ENCODE measurements at regions not wholly inside any gene's neighbourhood (a gene's known extent, or its start where the extent isn't known, plus 50 kb on each side); places are given as distances from the start of the nearest gene placed in this dataset.

DNA sequence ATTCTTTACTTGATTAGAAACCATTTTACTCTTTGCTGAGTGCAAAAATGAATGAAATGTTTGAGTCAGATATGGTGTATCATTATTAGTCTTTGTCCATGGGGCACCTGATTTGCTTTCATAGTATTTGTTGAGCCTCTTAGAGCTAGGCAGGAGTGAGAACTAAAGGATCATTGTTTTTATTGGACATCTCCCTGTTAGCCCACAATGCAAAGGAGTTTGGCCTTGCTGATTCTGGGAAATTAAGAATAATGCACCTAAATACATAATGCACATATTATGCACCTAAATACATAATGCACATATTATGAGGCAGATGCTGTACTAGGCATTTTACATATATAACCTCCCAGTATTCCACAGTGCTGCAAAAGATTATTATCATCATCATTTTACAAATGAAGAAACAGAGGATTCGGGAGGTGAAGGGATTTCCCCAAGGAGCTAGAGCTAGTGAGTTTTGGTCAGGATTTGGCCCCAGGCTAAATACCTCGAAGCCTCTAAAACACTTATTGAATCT is 113.0 kb upstream of the LIFR start:
- DNase-seq (ENCODE audit: insufficient read length, low spot score) (no peak), FAIRE-seq (no peak)
- TF ChIP-seq, protein P1, sequence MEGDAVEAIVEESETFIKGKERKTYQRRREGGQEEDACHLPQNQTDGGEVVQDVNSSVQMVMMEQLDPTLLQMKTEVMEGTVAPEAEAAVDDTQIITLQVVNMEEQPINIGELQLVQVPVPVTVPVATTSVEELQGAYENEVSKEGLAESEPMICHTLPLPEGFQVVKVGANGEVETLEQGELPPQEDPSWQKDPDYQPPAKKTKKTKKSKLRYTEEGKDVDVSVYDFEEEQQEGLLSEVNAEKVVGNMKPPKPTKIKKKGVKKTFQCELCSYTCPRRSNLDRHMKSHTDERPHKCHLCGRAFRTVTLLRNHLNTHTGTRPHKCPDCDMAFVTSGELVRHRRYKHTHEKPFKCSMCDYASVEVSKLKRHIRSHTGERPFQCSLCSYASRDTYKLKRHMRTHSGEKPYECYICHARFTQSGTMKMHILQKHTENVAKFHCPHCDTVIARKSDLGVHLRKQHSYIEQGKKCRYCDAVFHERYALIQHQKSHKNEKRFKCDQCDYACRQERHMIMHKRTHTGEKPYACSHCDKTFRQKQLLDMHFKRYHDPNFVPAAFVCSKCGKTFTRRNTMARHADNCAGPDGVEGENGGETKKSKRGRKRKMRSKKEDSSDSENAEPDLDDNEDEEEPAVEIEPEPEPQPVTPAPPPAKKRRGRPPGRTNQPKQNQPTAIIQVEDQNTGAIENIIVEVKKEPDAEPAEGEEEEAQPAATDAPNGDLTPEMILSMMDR (IDR thresholded peaks at IDR 0.05; ENCODE audit: insufficient read depth, missing control alignments), result no peak

DNA sequence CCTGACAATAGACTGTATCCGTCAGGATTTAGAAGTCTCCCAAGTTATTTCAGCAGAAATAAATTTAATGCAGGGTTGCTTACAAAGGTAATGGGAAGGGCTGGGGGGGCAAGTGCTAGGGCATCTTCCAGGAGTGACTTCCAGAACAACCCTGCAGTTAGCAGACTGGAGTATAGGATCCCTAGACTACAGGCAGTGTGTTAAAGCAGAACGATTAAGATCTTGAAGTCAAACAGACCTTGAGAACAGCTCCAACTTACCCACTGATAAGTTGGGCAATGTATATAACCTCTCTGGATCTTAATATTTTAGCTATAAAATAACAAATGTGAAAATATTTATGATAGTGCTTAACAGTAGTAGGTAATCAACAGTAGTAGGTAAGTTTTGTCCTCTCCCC is 113.6 kb upstream of the LIFR start:
- TF ChIP-seq, protein P1 (IDR thresholded peaks at IDR 0.05; ENCODE audit: insufficient read depth, missing control alignments), result no peak
- FAIRE-seq, result no peak

DNA sequence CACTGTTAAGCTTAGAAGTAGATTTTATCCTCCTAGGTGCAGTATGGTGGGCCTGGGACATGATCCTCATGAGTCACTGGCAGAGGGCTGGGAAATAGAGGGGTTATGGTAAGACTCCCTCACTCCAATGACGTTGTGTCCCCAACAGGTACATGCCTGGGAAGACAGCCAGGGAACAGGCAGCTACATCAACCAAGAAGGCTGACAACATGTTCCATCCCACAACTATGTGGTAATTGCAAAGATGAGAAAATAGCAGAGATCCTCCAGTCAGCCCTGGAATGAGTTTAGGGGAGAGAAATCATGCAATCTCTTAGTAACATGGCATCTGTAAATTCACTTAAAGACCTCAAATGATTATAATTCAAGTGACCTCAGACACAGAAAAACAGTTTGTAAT is 114.4 kb upstream of the LIFR start:
- DNase-seq (ENCODE audit: insufficient read length, low spot score), result no peak
- FAIRE-seq, result no peak
- TF ChIP-seq, protein P1 (IDR thresholded peaks at IDR 0.05; ENCODE audit: insufficient read depth, missing control alignments), result no peak

More for the DNA sequence above, 113.6 kb upstream of the LIFR start:
- DNase-seq (ENCODE audit: insufficient read length, low spot score), result no peak

DNA sequence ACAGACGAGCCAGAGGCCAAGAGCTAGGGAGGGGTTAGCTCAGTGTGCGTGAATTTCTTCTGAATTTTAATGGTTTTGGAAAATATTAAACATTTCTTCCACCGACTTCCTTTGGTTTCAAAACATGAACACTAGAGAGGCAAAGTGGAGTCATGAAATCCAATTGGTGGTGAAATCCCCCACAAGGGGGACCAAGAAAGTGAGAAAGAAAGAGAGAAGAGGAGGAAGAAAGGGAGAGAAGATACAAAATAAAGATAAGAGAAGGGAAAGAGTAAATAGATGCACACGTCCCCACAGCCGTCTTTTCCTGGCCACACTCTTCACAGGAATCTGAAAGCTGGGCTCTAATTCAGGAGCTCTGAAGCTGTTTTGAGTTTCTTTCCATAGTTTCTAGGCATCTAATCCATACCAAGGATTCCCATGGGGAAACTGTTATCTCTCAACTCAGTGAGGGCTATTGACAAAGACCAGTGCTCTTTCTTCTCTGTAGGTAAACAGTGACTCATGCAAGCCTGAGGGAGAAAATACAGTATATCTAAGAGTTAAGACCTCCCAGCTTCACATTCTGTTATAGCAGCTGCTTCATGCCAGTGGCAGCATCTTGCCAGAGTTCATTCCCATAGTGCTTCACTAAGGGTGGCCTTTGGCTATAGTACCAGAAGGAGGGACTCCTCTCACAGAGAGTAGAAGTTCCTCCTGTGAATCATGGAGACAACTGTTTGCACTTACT is 115.8 kb upstream of the LIFR start:
- no peak for DNase-seq (ENCODE audit: insufficient read length, low spot score)
- TF ChIP-seq, protein P1 (IDR thresholded peaks at IDR 0.05; ENCODE audit: insufficient read depth, missing control alignments), result no peak
- FAIRE-seq, result no peak

DNA sequence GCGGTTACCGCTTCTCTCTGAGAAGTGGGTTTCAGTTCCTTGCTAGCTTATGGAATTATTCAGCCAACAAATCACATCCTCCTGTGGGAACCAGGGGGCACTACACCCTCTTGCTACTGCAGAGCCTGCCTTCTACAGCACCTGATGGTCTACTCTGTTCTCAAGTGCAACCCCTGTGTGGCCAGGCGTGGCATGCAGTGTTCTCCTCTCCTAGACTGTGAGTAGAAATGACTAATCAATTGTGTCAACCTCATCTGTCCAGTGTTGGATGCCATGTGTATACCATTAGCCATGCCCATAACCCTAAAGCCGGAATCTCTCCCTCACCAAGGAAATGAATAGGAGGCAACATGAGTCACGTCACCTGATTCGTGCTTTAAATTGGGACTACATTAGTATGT is 117.2 kb upstream of the LIFR start:
- TF ChIP-seq, protein P1 (IDR thresholded peaks at IDR 0.05; ENCODE audit: insufficient read depth, missing control alignments), result peak; percentile 4
- DNase-seq (ENCODE audit: insufficient read length, low spot score) (no peak), FAIRE-seq (no peak)

DNA sequence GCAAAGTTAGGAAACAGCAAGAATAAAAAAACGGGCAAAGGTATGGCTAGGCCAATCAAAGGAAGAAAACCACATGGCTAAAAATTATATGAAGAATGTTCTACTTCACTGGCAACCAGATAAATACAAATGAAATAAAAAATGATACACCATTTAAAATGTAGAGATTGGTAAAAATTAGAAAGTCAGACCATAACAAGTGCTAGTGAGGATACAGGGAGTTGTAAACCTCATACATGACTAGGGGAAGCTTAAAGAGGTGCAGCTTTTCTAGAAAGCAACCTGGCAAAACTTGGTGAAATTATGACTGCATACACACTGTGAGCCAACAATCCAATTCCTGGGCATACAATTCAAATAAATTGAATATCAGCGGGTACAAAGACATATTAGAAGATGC is 119.0 kb upstream of the LIFR start:
- DNase-seq (ENCODE audit: insufficient read length, low spot score), result no peak
- TF ChIP-seq, protein P1 (IDR thresholded peaks at IDR 0.05; ENCODE audit: insufficient read depth, missing control alignments), result no peak
- FAIRE-seq, result no peak

DNA sequence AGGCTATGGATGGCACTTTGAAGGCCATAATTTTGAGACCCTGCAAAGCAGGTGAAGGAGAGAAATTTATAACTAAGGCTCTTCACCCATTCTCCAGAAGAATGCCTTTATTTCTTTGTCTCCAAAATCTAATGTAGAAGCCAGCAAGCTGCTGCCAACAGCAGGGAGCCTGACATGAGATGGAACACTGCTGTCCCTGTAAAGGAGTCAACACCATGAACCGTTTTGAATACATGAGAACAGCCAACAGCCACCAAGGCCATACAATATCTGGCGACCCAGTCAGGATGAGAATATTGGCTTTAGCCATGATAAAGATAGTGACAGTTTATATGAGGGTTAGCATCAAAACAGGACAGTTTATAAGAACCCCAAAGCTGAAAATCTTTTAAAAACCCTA is 121.2 kb upstream of the LIFR start:
- no peak for DNase-seq (ENCODE audit: insufficient read length, low spot score)
- FAIRE-seq, result no peak
- TF ChIP-seq, protein P1 (IDR thresholded peaks at IDR 0.05; ENCODE audit: insufficient read depth, missing control alignments), result no peak
